ENCODE measurements at regions not wholly inside any gene's neighbourhood (a gene's known extent, or its start where the extent isn't known, plus 50 kb on each side); places are given as distances from the start of the nearest gene placed in this dataset.

- H3K27me3 Mint-ChIP-seq (ENCODE audit: insufficient read depth): no peaks in the 10 kb centered on the region
- intact Hi-C loops (cut with micrococcal nuclease): no loop called here
- H3K9me3 Mint-ChIP-seq: no peaks in the 10 kb centered on the region
- H3K4me1 Mint-ChIP-seq (ENCODE audit: low read depth): no peaks in the 10 kb centered on the region
- no peak overlapping the region for H3K4me3 Mint-ChIP-seq
- DNase-seq (ENCODE audit: low spot score): no peak
- no peaks in the 10 kb centered on the region for H3K36me3 Mint-ChIP-seq (ENCODE audit: low read depth)
- H3K27ac Mint-ChIP-seq: no peak overlapping the region
Measured at GRCh38 chr1:79287982-79288381, 281.5 kb upstream of the ADGRL4 start.

- no peaks in the 10 kb centered on the region for H3K9me3 Mint-ChIP-seq
- H3K36me3 Mint-ChIP-seq (ENCODE audit: low read depth): no peaks in the 10 kb centered on the region
- H3K4me1 Mint-ChIP-seq (ENCODE audit: low read depth): no peaks in the 10 kb centered on the region
- no peak overlapping the region for H3K27ac Mint-ChIP-seq
- no peak for DNase-seq (ENCODE audit: low spot score)
- H3K4me3 Mint-ChIP-seq: no peak overlapping the region
- no peaks in the 10 kb centered on the region for H3K27me3 Mint-ChIP-seq (ENCODE audit: insufficient read depth)
- intact Hi-C loops (cut with micrococcal nuclease): no loop called here
Measured at GRCh38 chr1:79285667-79286066, 279.1 kb upstream of the ADGRL4 start.

- Mint-ChIP-seq H3K9me3 (peaks cover 4% of the 10 kb centered on the region), H3K36me3 (ENCODE audit: low read depth) (no peaks in the 10 kb centered on the region), H3K4me1 (ENCODE audit: low read depth) (no peaks in the 10 kb centered on the region), H3K27me3 (ENCODE audit: insufficient read depth) (no peaks in the 10 kb centered on the region), H3K27ac (no peak overlapping the region), H3K4me3 (no peak overlapping the region)
- DNase-seq (ENCODE audit: low spot score): no peak
- intact Hi-C loops (cut with micrococcal nuclease): no loop called here
Measured at GRCh38 chr1:79283451-79283850, 276.9 kb upstream of the ADGRL4 start.

GRCh38 chr1:79281442-79281841, 274.9 kb upstream of the ADGRL4 start:
- Mint-ChIP-seq H3K4me3 (no peak overlapping the region), H3K9me3 (peaks cover 4% of the 10 kb centered on the region), H3K27ac (no peak overlapping the region), H3K36me3 (ENCODE audit: low read depth) (no peaks in the 10 kb centered on the region), H3K27me3 (ENCODE audit: insufficient read depth) (no peaks in the 10 kb centered on the region), H3K4me1 (ENCODE audit: low read depth) (no peaks in the 10 kb centered on the region)
- intact Hi-C loops (cut with micrococcal nuclease): no loop called here
- DNase-seq (ENCODE audit: low spot score): no peak

GRCh38 chr1:79271759-79272158, 265.2 kb upstream of the ADGRL4 start:
- intact Hi-C loops (cut with micrococcal nuclease): no loop called here
- no peaks in the 10 kb centered on the region for H3K27me3 Mint-ChIP-seq (ENCODE audit: insufficient read depth)
- H3K27ac Mint-ChIP-seq: no peak overlapping the region
- peaks cover 5% of the 10 kb centered on the region for H3K9me3 Mint-ChIP-seq
- no peak for DNase-seq (ENCODE audit: low spot score)
- H3K4me3 Mint-ChIP-seq: no peak overlapping the region
- H3K36me3 Mint-ChIP-seq (ENCODE audit: low read depth): no peaks in the 10 kb centered on the region
- H3K4me1 Mint-ChIP-seq (ENCODE audit: low read depth): no peaks in the 10 kb centered on the region

- Mint-ChIP-seq H3K27me3 (ENCODE audit: insufficient read depth) (no peaks in the 10 kb centered on the region), H3K4me1 (ENCODE audit: low read depth) (no peaks in the 10 kb centered on the region), H3K36me3 (ENCODE audit: low read depth) (no peaks in the 10 kb centered on the region), H3K27ac (no peak overlapping the region), H3K9me3 (peaks cover 3% of the 10 kb centered on the region), H3K4me3 (no peak overlapping the region)
- no peak for DNase-seq (ENCODE audit: low spot score)
- intact Hi-C loops (cut with micrococcal nuclease): no loop called here
Measured at GRCh38 chr1:79264975-79265818, 258.7 kb upstream of the ADGRL4 start.

GRCh38 chr1:79264285-79264684, 257.8 kb upstream of the ADGRL4 start:
- no peak overlapping the region for H3K27ac Mint-ChIP-seq
- intact Hi-C loops (cut with micrococcal nuclease): no loop called here
- no peaks in the 10 kb centered on the region for H3K9me3 Mint-ChIP-seq
- DNase-seq (ENCODE audit: low spot score): no peak
- no peaks in the 10 kb centered on the region for H3K4me1 Mint-ChIP-seq (ENCODE audit: low read depth)
- no peak overlapping the region for H3K4me3 Mint-ChIP-seq
- H3K36me3 Mint-ChIP-seq (ENCODE audit: low read depth): no peaks in the 10 kb centered on the region
- H3K27me3 Mint-ChIP-seq (ENCODE audit: insufficient read depth): no peaks in the 10 kb centered on the region

- Mint-ChIP-seq H3K9me3 (no peaks in the 10 kb centered on the region), H3K4me3 (no peak overlapping the region), H3K27me3 (ENCODE audit: insufficient read depth) (no peaks in the 10 kb centered on the region), H3K4me1 (ENCODE audit: low read depth) (no peaks in the 10 kb centered on the region), H3K27ac (no peak overlapping the region), H3K36me3 (ENCODE audit: low read depth) (no peaks in the 10 kb centered on the region)
- intact Hi-C loops (cut with micrococcal nuclease): no loop called here
- DNase-seq (ENCODE audit: low spot score): no peak
Measured at GRCh38 chr1:79262745-79263258, 256.3 kb upstream of the ADGRL4 start.

- Mint-ChIP-seq H3K36me3 (ENCODE audit: low read depth) (no peaks in the 10 kb centered on the region), H3K27ac (no peak overlapping the region), H3K4me1 (ENCODE audit: low read depth) (no peaks in the 10 kb centered on the region), H3K27me3 (ENCODE audit: insufficient read depth) (no peaks in the 10 kb centered on the region), H3K9me3 (no peaks in the 10 kb centered on the region), H3K4me3 (no peak overlapping the region)
- intact Hi-C loops (cut with micrococcal nuclease): no loop called here
- DNase-seq (ENCODE audit: low spot score): no peak
Measured at GRCh38 chr1:79259390-79260336, 253.1 kb upstream of the ADGRL4 start.

- Mint-ChIP-seq H3K9me3 (no peaks in the 10 kb centered on the region), H3K27ac (no peak overlapping the region), H3K4me3 (no peak overlapping the region), H3K27me3 (ENCODE audit: insufficient read depth) (no peaks in the 10 kb centered on the region), H3K36me3 (ENCODE audit: low read depth) (no peaks in the 10 kb centered on the region), H3K4me1 (ENCODE audit: low read depth) (no peaks in the 10 kb centered on the region)
- intact Hi-C loops (cut with micrococcal nuclease): no loop called here
- DNase-seq (ENCODE audit: low spot score): no peak
Measured at GRCh38 chr1:79255421-79255820, 248.9 kb upstream of the ADGRL4 start.

GRCh38 chr1:79252598-79252997, 246.1 kb upstream of the ADGRL4 start:
- intact Hi-C loops (cut with micrococcal nuclease): no loop called here
- Mint-ChIP-seq H3K27ac (no peak overlapping the region), H3K9me3 (no peaks in the 10 kb centered on the region), H3K27me3 (ENCODE audit: insufficient read depth) (no peaks in the 10 kb centered on the region), H3K4me1 (ENCODE audit: low read depth) (no peaks in the 10 kb centered on the region), H3K36me3 (ENCODE audit: low read depth) (no peaks in the 10 kb centered on the region), H3K4me3 (no peak overlapping the region)
- DNase-seq (ENCODE audit: low spot score): no peak

- H3K4me3 Mint-ChIP-seq: no peak overlapping the region
- H3K27ac Mint-ChIP-seq: no peak overlapping the region
- no peaks in the 10 kb centered on the region for H3K4me1 Mint-ChIP-seq (ENCODE audit: low read depth)
- H3K27me3 Mint-ChIP-seq (ENCODE audit: insufficient read depth): no peaks in the 10 kb centered on the region
- intact Hi-C loops (cut with micrococcal nuclease): no loop called here
- no peaks in the 10 kb centered on the region for H3K36me3 Mint-ChIP-seq (ENCODE audit: low read depth)
- H3K9me3 Mint-ChIP-seq: no peaks in the 10 kb centered on the region
- DNase-seq (ENCODE audit: low spot score): no peak
Measured at GRCh38 chr1:79239840-79240239, 233.3 kb upstream of the ADGRL4 start.

All from activated T-helper 1 cell treated with anti-CD3 and anti-CD28 coated beads, Interleukin-12 subunit alpha, Interleukin-12 subunit beta, Interleukin-2, Interleukin-4 antibody, amounts not matched to agents 30 ng/mL and 10 ng/mL and 1 ng/mL, durations not matched to agents 14 hours and 24 hours and 36 hours (primary cell).